ENCODE measurements at regions not wholly inside any gene's neighbourhood (a gene's known extent, or its start where the extent isn't known, plus 50 kb on each side); places are given as distances from the start of the nearest gene placed in this dataset.

- no peaks in the 10 kb centered on the region for H3K36me3 ChIP-seq
- WGBS, 5 donors: 56 to 66% (median 64%) methylated on average over 5 of the region's 5 CpGs
- no peak for TF ChIP-seq CTCF (IDR thresholded peaks at IDR 0.05)
- no peak for TF ChIP-seq POLR2AphosphoS5 (IDR thresholded peaks at IDR 0.05)
- no peak for TF ChIP-seq POLR2A (IDR thresholded peaks at IDR 0.05)
- no peak for TF ChIP-seq EP300 (IDR thresholded peaks at IDR 0.05)
- H3K9me3 ChIP-seq: no peaks in the 10 kb centered on the region
- H3K27me3 ChIP-seq: peaks cover 0 to 4% (median 0%) of the 10 kb centered on the region in 3 donors
- no peak overlapping the region for H3K4me3 ChIP-seq
- intact Hi-C loops (cut with DNase I; ENCODE audit: low total_unique reads): no loop called here
- H3K27ac ChIP-seq: peak overlapping the region in 3 of 5 donors; percentile 11 to 28 (median 16)
- peak in 1 of 2 donors; percentile 35 for DNase-seq
- H3K4me1 ChIP-seq: peaks cover 0 to 32% (median 15%) of the 10 kb centered on the region in 4 donors
Measured at GRCh38 chr2:38214209-38214717, 138.3 kb upstream of the CYP1B1 start.

DNA sequence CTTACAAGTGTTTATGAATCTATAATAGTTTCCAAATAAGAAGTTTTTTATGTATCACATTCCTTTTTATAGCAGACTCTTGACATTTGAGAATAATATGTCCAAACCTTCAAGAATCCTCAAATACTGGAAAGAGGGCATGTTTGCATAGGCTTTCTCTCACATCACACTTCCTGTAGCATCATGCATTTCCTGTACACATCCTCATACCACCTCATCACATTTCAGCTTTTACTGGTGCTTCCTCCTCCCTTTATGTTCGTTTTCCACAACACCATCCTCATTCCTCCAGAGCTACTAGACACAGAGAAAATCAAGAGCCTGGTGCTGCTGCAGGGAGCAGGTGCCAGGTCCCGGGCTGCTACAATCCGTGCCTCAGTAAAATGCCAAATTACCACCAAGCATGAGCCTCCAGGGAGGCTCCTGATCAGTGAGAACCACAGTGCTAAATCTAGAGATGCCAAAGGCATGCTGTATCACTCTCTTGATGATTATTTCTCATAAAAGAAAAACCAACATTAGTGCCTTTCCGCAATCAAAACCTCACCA lies 137.7 kb upstream of the CYP1B1 start:
- Histone ChIP-seq H3K27me3 (peaks cover 0 to 4% (median 0%) of the 10 kb centered on the region in 3 donors), H3K36me3 (no peaks in the 10 kb centered on the region), H3K9me3 (no peaks in the 10 kb centered on the region), H3K4me3 (no peak overlapping the region), H3K27ac (peak overlapping the region in 1 of 5 donors; percentile 11), H3K4me1 (peaks cover 0 to 26% (median 12%) of the 10 kb centered on the region in 4 donors)
- TF ChIP-seq POLR2A (IDR thresholded peaks at IDR 0.05) (no peak), POLR2AphosphoS5 (IDR thresholded peaks at IDR 0.05) (no peak), EP300 (IDR thresholded peaks at IDR 0.05) (no peak), CTCF (IDR thresholded peaks at IDR 0.05) (no peak)
- intact Hi-C loops (cut with DNase I; ENCODE audit: low total_unique reads): no loop called here
- DNase-seq: no peak
- 70 to 85% (median 78%) methylated on average over 4 of the region's 4 CpGs for WGBS, 5 donors

DNA sequence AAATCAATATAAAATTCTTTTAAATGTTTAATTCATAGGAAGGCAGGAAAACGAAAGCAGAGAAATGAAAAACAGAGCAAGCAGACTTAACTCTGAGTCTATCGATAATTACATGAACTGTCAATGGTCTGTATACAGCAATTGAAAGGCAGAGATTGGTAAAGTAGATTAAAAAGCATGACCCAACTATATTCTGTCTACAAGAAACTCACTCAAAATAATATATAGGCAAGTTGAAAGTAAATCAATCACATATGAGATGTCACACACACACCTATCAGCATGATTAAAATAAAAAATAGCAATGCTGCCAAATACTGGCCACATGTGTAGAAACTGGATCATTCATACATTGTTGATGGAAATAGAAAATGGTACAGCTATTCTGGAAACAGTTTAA lies 136.4 kb upstream of the CYP1B1 start:
- 90 to 98% (median 93%) methylated on average over 2 of the region's 2 CpGs for WGBS, 5 donors

DNA sequence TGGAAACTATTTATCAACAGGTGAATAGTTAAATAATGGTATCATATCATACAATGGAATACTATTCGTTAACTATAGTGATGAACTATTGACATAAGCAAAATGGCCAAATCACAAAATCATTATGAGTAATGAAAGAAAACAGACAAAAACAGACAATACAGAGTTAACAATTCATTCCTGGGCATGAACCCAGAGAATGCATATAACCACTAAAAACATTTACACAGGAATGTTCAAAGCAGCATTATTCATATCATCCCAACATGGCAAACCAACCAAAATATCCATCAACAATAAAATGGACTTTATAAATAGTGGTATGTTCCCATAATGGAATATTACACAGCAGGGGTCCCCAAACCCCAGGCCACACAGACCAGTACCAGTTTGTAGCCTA lies 131.2 kb upstream of the CYP1B1 start:
- TF ChIP-seq POLR2A (IDR thresholded peaks at IDR 0.05) (no peak), EP300 (IDR thresholded peaks at IDR 0.05) (no peak), CTCF (IDR thresholded peaks at IDR 0.05) (no peak), POLR2AphosphoS5 (IDR thresholded peaks at IDR 0.05) (no peak)
- Histone ChIP-seq H3K27me3 (no peaks in the 10 kb centered on the region), H3K4me3 (no peak overlapping the region), H3K4me1 (no peaks in the 10 kb centered on the region), H3K9me3 (no peaks in the 10 kb centered on the region), H3K36me3 (no peaks in the 10 kb centered on the region), H3K27ac (no peak overlapping the region)
- intact Hi-C loops (cut with DNase I; ENCODE audit: low total_unique reads): no loop called here
- WGBS, 5 donors: 77 to 91% (median 87%) methylated on average over 1 of the region's 1 CpG
- no peak for DNase-seq

More for the DNA sequence above, 136.4 kb upstream of the CYP1B1 start:
- H3K9me3 ChIP-seq: no peaks in the 10 kb centered on the region
- intact Hi-C loops (cut with DNase I; ENCODE audit: low total_unique reads): no loop called here
- H3K27ac ChIP-seq: no peak overlapping the region
- DNase-seq: no peak
- peaks cover 0 to 17% (median 8%) of the 10 kb centered on the region in 4 donors for H3K4me1 ChIP-seq
- no peaks in the 10 kb centered on the region for H3K36me3 ChIP-seq
- H3K4me3 ChIP-seq: no peak overlapping the region
- H3K27me3 ChIP-seq: no peaks in the 10 kb centered on the region
- no peak for TF ChIP-seq POLR2AphosphoS5 (IDR thresholded peaks at IDR 0.05)
- TF ChIP-seq EP300 (IDR thresholded peaks at IDR 0.05): no peak
- no peak for TF ChIP-seq POLR2A (IDR thresholded peaks at IDR 0.05)
- no peak for TF ChIP-seq CTCF (IDR thresholded peaks at IDR 0.05)
